B cell (primary cell): ENCODE measurements at regions not wholly inside any gene's neighbourhood (a gene's known extent, or its start where the extent isn't known, plus 50 kb on each side); places are given as distances from the start of the nearest gene placed in this dataset.

Experiments used
- ATAC-seq: fragments of 200-7000 bp; cut with Tn5 transposase; one replicate; pipeline ENCODE4 v1.10.0; 2021; ENCODE audit warnings: low read depth, mild to moderate bottlenecking, moderate number of reproducible peaks, moderate library complexity
- CTCF ChIA-PET: fragments of 350-600 bp; sonication (Branson Sonifier 250); formaldehyde crosslinking; loops from one replicate; lab custom pipeline; 2021; ENCODE audit warnings: antibody characterized with exemption, inconsistent platforms; lab: Charles Lee
- POLR2A ChIA-PET: fragments of 350-600 bp; sonication (Branson Sonifier 250); formaldehyde crosslinking; loops from one replicate; lab custom pipeline; 2021; ENCODE audit warnings: antibody characterized with exemption; lab: Charles Lee
- DNase-seq: peaks from one replicate; pipeline ENCODE4 v3.0.0; 2013
- H2AFZ ChIP-seq: 2 replicates; pipeline ENCODE4 v1.6.1; 2012; ENCODE audit warnings: mild to moderate bottlenecking, low read depth, low read length; ENCODE audit not compliant: insufficient read depth, poor library complexity, severe bottlenecking
- H3K27ac ChIP-seq, 2 donors: 1 replicate in 1 of 2; 2 replicates in 1 of 2; pipeline ENCODE4 v1.5.1; 2012 to 2013; ENCODE audit warnings: low read length in 2 of 2, mild to moderate bottlenecking in 2 of 2, moderate library complexity in 1 of 2
- H3K27me3 ChIP-seq, 4 experiments: fragments of 200-600 bp in 1 of 4; sonication (generic) in 1 of 4; replicated peaks in 1 of 4; 1 replicate in 2 of 4; 2 replicates in 2 of 4; pipeline versions ENCODE4 v1.6.1 to v1.7.0; 2013 to 2016; ENCODE audit warnings: low read length in 3 of 4, mild to moderate bottlenecking in 2 of 4, mixed read lengths in 1 of 4, moderate library complexity in 1 of 4; ENCODE audit not compliant: insufficient read depth in 4 of 4, control insufficient read depth in 3 of 4; ENCODE audit errors: control extremely low read depth in 1 of 4
- H3K36me3 ChIP-seq, 2 experiments: replicated peaks in 1 of 2; 1 replicate in 1 of 2; 2 replicates in 1 of 2; pipeline versions ENCODE4 v1.6.1 to v1.7.1; 2013; ENCODE audit warnings: low read length in 1 of 2; ENCODE audit not compliant: insufficient read depth in 2 of 2, control insufficient read depth in 1 of 2; ENCODE audit errors: control extremely low read depth in 1 of 2, extremely low read depth in 1 of 2
- H3K4me1 ChIP-seq, 2 donors: fragments of 200-600 bp in 1 of 2; sonication (generic) in 1 of 2; 1 replicate in 1 of 2; 2 replicates in 1 of 2; pipeline versions ENCODE4 v1.5.1 to v1.6.1; 2013 to 2017; ENCODE audit warnings: low read length in 2 of 2; ENCODE audit not compliant: control insufficient read depth in 2 of 2, insufficient read depth in 2 of 2
- H3K4me2 ChIP-seq: replicated peaks from 2 replicates; pipeline ENCODE3; 2012; ENCODE audit warnings: mild to moderate bottlenecking, low read depth, low read length; ENCODE audit not compliant: poor library complexity, severe bottlenecking
- H3K4me3 ChIP-seq, 5 experiments: fragments of 200-600 bp in 1 of 5; sonication (generic) in 1 of 5; 1 replicate in 3 of 5; 2 replicates in 2 of 5; pipeline versions ENCODE4 v1.5.1 to v1.7.0; 2011 to 2016; ENCODE audit warnings: low read length in 4 of 5, mild to moderate bottlenecking in 4 of 5, low read depth in 2 of 5, control low read depth in 1 of 5, moderate library complexity in 1 of 5; ENCODE audit not compliant: insufficient read depth in 1 of 5; ENCODE audit errors: control extremely low read depth in 1 of 5, extremely low read depth in 1 of 5
- H3K79me2 ChIP-seq: fragments of 200-600 bp; sonication (generic); one replicate; pipeline ENCODE4 v1.6.0; 2016; ENCODE audit warnings: low read length; ENCODE audit not compliant: control insufficient read depth, insufficient read depth
- H3K9ac ChIP-seq: fragments of 200-600 bp; sonication (generic); 2 replicates; pipeline ENCODE4 v1.6.1; 2017; ENCODE audit warnings: mild to moderate bottlenecking, low read length, moderate library complexity
- H3K9me3 ChIP-seq, 3 donors: one replicate each; pipeline versions ENCODE4 v1.6.1 to v1.7.1; 2013; ENCODE audit warnings: low read length in 2 of 3; ENCODE audit not compliant: control insufficient read depth in 2 of 3, insufficient read depth in 1 of 3; ENCODE audit errors: control extremely low read depth in 1 of 3
- H4K20me1 ChIP-seq: 2 replicates; pipeline ENCODE4 v1.6.0; 2012; ENCODE audit warnings: mild to moderate bottlenecking, low read length; ENCODE audit not compliant: insufficient read depth, control insufficient read depth, poor library complexity, severe bottlenecking
- H3K27ac Mint-ChIP-seq: one replicate; pipeline ENCODE4 v1.8.0; 2021; ENCODE audit warnings: mixed read lengths
- H3K27me3 Mint-ChIP-seq: one replicate; pipeline ENCODE4 v1.8.0; 2021; ENCODE audit warnings: mixed read lengths
- H3K4me1 Mint-ChIP-seq: one replicate; pipeline ENCODE4 v1.8.0; 2021; ENCODE audit warnings: mixed read lengths
- H3K4me3 Mint-ChIP-seq: one replicate; pipeline ENCODE4 v1.8.0; 2021; ENCODE audit warnings: mixed read lengths
- H3K9me3 Mint-ChIP-seq: one replicate; pipeline ENCODE4 v1.8.0; 2022; ENCODE audit warnings: mixed read lengths; ENCODE audit not compliant: insufficient read depth
- CTCF ChIP-seq: fragments of 200-600 bp; IDR thresholded peaks from one replicate; pipeline ENCODE4 v1.8.0; 2022; ENCODE audit warnings: antibody characterized with exemption, mild to moderate bottlenecking
- EZH2 ChIP-seq: IDR thresholded peaks from 2 replicates; pipeline ENCODE4 v1.6.1; 2012; ENCODE audit warnings: borderline replicate concordance, low read depth, mild to moderate bottlenecking, moderate library complexity, low read length; ENCODE audit not compliant: insufficient read depth, poor library complexity, severe bottlenecking
- WGBS: methylation state at CpG from one replicate; pipeline ENCODE4 v1.1.5; 2013; ENCODE audit warnings: missing lambda C conversion rate; ENCODE audit not compliant: insufficient coverage; 5-methylcytosine and 5-hydroxymethylcytosine counted together
- intact Hi-C: fragments of 100-400 bp; cut with micrococcal nuclease; formaldehyde crosslinking; loops from one replicate; pipeline ENCODE4 v1.10.0; 2022

DNA sequence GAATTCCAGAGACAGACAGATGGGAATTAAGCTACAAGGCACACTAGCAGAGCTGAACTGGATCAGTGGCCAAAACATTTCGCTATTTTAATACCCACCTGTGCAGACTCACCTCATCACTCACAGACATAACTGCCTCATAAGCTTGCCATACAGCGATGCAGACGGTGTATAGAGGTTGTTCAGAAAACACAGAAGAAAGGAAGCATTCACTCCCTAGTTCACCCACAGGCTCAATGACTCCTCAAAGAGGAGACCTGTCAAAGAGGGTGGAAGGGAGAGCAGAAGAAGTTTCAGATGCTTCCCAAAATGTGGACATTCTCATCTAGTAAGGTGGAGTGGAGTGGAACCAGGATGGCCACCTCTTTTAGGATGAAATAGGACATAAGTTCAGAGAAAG, 81.7 kb upstream of the SPHKAP start:
- intact Hi-C loops: no loop called here
- Histone ChIP-seq H3K9me3 (no peaks in the 10 kb centered on the region), H3K9ac (no peak overlapping the region), H4K20me1 (no peaks in the 10 kb centered on the region), H3K4me2 (no peak overlapping the region), H3K27me3 (no peaks in the 10 kb centered on the region), H3K36me3 (no peaks in the 10 kb centered on the region), H3K4me3 (no peak overlapping the region), H3K27ac (no peak overlapping the region), H3K4me1 (no peaks in the 10 kb centered on the region), H3K79me2 (no peaks in the 10 kb centered on the region), H2AFZ (no peak overlapping the region)
- Mint-ChIP-seq H3K27ac (no peak overlapping the region), H3K4me1 (no peaks in the 10 kb centered on the region), H3K9me3 (peaks cover 6% of the 10 kb centered on the region), H3K4me3 (no peak overlapping the region), H3K27me3 (no peaks in the 10 kb centered on the region)
- DNase-seq: no peak
- ATAC-seq: no peak
- POLR2A ChIA-PET: no interaction called here
- no peak for TF ChIP-seq EZH2
- no peak for TF ChIP-seq CTCF
- 100% methylated on average over 1 of the region's 3 CpGs for WGBS
- CTCF ChIA-PET: no interaction called here

DNA sequence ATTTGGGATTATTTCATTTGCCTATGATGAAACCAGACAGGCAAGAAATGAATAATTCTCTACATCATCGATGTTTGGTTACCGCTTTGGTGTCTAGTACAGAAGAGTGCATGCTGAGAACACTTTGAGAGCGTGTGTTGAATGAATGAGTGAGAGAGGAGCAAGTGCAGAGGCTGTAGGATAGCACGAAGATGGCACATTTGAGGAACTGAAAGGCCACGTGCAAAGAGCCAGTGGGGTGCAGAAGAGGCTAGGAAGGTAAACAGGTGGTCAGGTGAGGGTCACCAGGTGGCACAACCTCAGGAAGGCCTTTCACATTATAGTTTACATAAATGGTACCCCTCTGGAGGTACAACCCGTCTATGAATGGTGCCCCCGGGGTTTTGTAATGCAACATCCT, 80.1 kb upstream of the SPHKAP start:
- H3K9ac ChIP-seq: no peak overlapping the region
- no peak overlapping the region for H3K4me3 ChIP-seq
- no peak for TF ChIP-seq CTCF
- no peak for TF ChIP-seq EZH2
- CTCF ChIA-PET: no interaction called here
- H3K27me3 ChIP-seq: no peaks in the 10 kb centered on the region
- Mint-ChIP-seq H3K27me3 (no peaks in the 10 kb centered on the region), H3K27ac (no peak overlapping the region), H3K4me3 (no peak overlapping the region), H3K9me3 (peaks cover 6% of the 10 kb centered on the region), H3K4me1 (no peaks in the 10 kb centered on the region)
- POLR2A ChIA-PET: no interaction called here
- ATAC-seq (no peak), DNase-seq (no peak)
- H3K36me3 ChIP-seq: no peaks in the 10 kb centered on the region
- intact Hi-C loops: no loop called here
- no peaks in the 10 kb centered on the region for H4K20me1 ChIP-seq
- H3K4me1 ChIP-seq: no peaks in the 10 kb centered on the region
- no peaks in the 10 kb centered on the region for H3K79me2 ChIP-seq
- H3K9me3 ChIP-seq: no peaks in the 10 kb centered on the region
- H3K4me2 ChIP-seq: no peak overlapping the region
- H3K27ac ChIP-seq: no peak overlapping the region
- WGBS: 81% methylated on average over 4 of the region's 7 CpGs
- H2AFZ ChIP-seq: no peak overlapping the region
